ENCODE measurements at regions not wholly inside any gene's neighbourhood (a gene's known extent, or its start where the extent isn't known, plus 50 kb on each side); places are given as distances from the start of the nearest gene placed in this dataset.

DNA sequence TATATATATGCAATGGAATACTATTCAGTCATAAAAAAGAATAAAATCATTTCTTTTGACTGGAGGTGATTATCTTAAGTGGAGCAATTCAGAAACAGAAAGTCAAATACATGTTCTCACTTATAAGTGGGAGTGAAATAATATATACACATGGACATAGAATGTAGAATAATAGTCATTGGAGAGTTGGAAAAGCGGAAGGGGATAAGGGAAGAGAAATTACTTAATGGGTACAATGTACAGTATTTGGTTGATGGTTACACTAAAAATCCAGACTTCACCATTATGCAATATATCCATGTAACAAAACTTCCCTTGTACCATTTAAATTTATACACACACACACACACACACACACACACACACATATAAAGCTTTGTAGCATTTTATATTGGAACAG is 84.3 kb downstream of the RAP2B start:
- no peak for TF ChIP-seq CTCF (IDR thresholded peaks at IDR 0.05; ENCODE audit: low read depth, low read length, poor library complexity, severe bottlenecking)
- TF ChIP-seq EZH2phosphoT487 (IDR thresholded peaks at IDR 0.05; ENCODE audit: borderline replicate concordance, low read length) = no peak
